Sigmoid colon (tissue), 6 donors: ENCODE measurements at regions not wholly inside any gene's neighbourhood (a gene's known extent, or its start where the extent isn't known, plus 50 kb on each side); places are given as distances from the start of the nearest gene placed in this dataset.
A peak's percentile ranks its signal among the peaks of the same experiment; 100 is the strongest.

ENCODE experiments used
- DNase-seq: peaks from one replicate; pipeline ENCODE4 v3.0.0-alpha.2; 2019
- H3K27ac ChIP-seq, 4 donors: fragments of 200-600 bp; sonication (generic); one replicate each; pipeline ENCODE4 v1.5.1; 2016 to 2019; ENCODE audit warnings: mild to moderate bottlenecking in 1 of 4
- H3K27me3 ChIP-seq, 3 donors: fragments of 200-600 bp; sonication (generic); one replicate each; pipeline ENCODE4 v1.5.1; 2019; ENCODE audit warnings: mild to moderate bottlenecking in 1 of 3
- H3K36me3 ChIP-seq, 4 donors: fragments of 200-600 bp; sonication (generic); one replicate each; pipeline ENCODE4 v1.5.1; 2016 to 2019
- H3K4me1 ChIP-seq, 4 donors: fragments of 200-600 bp; sonication (generic); one replicate each; pipeline ENCODE4 v1.5.1; 2017 to 2019
- H3K4me3 ChIP-seq, 4 donors: fragments of 200-600 bp; sonication (generic); one replicate each; pipeline ENCODE4 v1.5.1; 2017 to 2019; ENCODE audit warnings: mild to moderate bottlenecking in 2 of 4, moderate library complexity in 1 of 4
- H3K9me3 ChIP-seq, 4 donors: fragments of 200-600 bp in 3 of 4; sonication (generic) in 3 of 4; one replicate each; pipeline versions ENCODE4 v1.5.1 to v1.6.1; 2013 to 2019
- EP300 ChIP-seq, 4 donors: sonication (generic); formaldehyde crosslinking; IDR thresholded peaks; one replicate each; pipeline ENCODE4 v1.6.1; 2017; ENCODE audit warnings: antibody characterized with exemption in 4 of 4
- POLR2A ChIP-seq, 2 donors: fragments of 450-650 bp; IDR thresholded peaks; one replicate each; pipeline ENCODE4 v1.6.1; 2016; ENCODE audit warnings: antibody characterized with exemption in 2 of 2, mild to moderate bottlenecking in 2 of 2, moderate library complexity in 2 of 2
- POLR2AphosphoS5 ChIP-seq, 4 donors: sonication (generic); formaldehyde crosslinking; IDR thresholded peaks; one replicate each; pipeline ENCODE4 v1.6.1; 2017; ENCODE audit warnings: antibody characterized with exemption in 4 of 4
- WGBS, 2 donors: extraction: QIAGEN DNeasy Blood & Tissue Kit; methylation state at CpG; one replicate each; pipeline ENCODE4 v1.1.7; 2013; 5-methylcytosine and 5-hydroxymethylcytosine counted together
- intact Hi-C: fragments of 100-400 bp; cut with DNase I; formaldehyde crosslinking; loops from one replicate; pipeline ENCODE4 v1.15.1; 2023
- TF ChIP-seq, protein P1 (sequence below), 4 experiments: fragments of 450-650 bp in 3 of 4; fragments of 200-600 bp in 1 of 4; IDR thresholded peaks; one replicate each; pipeline ENCODE4 v1.5.1; 2016 to 2019; ENCODE audit warnings: antibody characterized with exemption in 4 of 4, mild to moderate bottlenecking in 3 of 4, moderate library complexity in 2 of 4
- donor health status: healthy with polysubstance abuse.
- donor health status: healthy.

DNA sequence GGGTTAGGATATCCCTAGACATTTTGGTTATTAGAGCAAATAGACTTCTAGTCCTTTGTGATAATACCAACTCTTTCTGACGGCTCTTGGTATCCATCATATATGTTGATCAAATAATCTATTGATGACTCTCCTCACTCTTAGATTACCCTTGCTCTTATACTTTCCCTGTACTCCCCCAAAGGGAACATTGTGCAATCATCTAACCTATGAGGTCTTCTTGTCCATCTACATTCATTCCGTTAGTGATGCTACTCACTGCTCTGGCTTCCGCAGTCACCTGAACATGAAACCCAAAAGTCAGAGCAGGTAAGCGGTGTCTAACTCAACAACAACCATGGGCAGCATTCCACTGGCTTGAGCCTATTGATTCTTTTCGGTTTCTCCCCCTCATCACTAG, 223.7 kb upstream of the SALL1 start:
- DNase-seq = no peak
- Histone ChIP-seq H3K27me3 (no peaks in the 10 kb centered on the region), H3K27ac (no peak overlapping the region), H3K4me1 (no peaks in the 10 kb centered on the region), H3K9me3 (no peaks in the 10 kb centered on the region), H3K36me3 (no peaks in the 10 kb centered on the region), H3K4me3 (no peak overlapping the region)
- WGBS, 2 donors = 90 to 93% methylated on average over 5 of the region's 5 CpGs
- TF ChIP-seq, protein P1, sequence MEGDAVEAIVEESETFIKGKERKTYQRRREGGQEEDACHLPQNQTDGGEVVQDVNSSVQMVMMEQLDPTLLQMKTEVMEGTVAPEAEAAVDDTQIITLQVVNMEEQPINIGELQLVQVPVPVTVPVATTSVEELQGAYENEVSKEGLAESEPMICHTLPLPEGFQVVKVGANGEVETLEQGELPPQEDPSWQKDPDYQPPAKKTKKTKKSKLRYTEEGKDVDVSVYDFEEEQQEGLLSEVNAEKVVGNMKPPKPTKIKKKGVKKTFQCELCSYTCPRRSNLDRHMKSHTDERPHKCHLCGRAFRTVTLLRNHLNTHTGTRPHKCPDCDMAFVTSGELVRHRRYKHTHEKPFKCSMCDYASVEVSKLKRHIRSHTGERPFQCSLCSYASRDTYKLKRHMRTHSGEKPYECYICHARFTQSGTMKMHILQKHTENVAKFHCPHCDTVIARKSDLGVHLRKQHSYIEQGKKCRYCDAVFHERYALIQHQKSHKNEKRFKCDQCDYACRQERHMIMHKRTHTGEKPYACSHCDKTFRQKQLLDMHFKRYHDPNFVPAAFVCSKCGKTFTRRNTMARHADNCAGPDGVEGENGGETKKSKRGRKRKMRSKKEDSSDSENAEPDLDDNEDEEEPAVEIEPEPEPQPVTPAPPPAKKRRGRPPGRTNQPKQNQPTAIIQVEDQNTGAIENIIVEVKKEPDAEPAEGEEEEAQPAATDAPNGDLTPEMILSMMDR (IDR thresholded peaks at IDR 0.05) = no peak
- no peak for TF ChIP-seq POLR2A (IDR thresholded peaks at IDR 0.05)
- TF ChIP-seq POLR2AphosphoS5 (IDR thresholded peaks at IDR 0.05) = no peak
- no peak for TF ChIP-seq EP300 (IDR thresholded peaks at IDR 0.05)
- intact Hi-C loops = no loop called here

DNA sequence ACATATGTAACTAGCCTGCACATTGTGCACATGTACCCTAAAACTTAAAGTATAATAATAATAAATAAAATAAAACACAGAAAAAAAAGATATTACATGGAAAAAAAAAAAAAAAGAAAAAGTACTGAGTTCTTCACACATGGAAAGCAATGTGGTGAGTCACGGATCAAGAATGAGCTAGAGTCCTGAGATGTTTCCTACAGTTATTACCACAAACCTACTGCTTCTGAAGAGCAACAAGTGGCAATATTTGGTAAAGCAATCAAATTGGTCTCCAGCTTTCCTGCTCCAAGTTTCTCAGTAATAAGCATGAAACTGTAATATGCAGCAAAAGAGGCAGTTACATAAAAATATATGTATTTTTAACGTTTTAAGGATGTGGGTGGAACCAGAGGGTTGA, 223.3 kb upstream of the SALL1 start:
- WGBS, 2 donors = 85 to 87% methylated on average over 2 of the region's 2 CpGs
- Histone ChIP-seq H3K4me1 (no peaks in the 10 kb centered on the region), H3K9me3 (no peaks in the 10 kb centered on the region), H3K36me3 (no peaks in the 10 kb centered on the region), H3K27ac (no peak overlapping the region), H3K27me3 (no peaks in the 10 kb centered on the region), H3K4me3 (no peak overlapping the region)
- intact Hi-C loops = no loop called here
- TF ChIP-seq EP300 (IDR thresholded peaks at IDR 0.05) = no peak
- TF ChIP-seq, protein P1 (IDR thresholded peaks at IDR 0.05) = no peak
- no peak for TF ChIP-seq POLR2AphosphoS5 (IDR thresholded peaks at IDR 0.05)
- TF ChIP-seq POLR2A (IDR thresholded peaks at IDR 0.05) = no peak
- no peak for DNase-seq

DNA sequence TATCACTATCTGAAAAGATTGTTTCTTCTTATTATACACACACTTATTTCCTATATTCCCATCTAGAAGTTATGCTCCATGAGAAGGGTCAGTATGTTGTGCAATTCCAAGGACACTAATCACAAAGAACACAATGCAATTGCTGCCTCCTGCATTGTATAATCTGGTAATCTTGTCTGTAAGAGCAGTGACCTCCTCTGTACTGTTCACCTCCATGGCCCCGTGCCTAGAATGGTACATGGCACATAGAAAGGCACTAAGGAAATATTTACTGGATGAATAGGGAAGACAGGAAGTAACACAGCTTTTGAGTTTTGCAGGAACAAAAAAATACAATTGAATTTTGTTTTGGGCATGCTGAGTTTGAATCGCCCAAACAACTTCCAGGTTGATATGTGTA, 214.6 kb upstream of the SALL1 start:
- Histone ChIP-seq H3K27me3 (no peaks in the 10 kb centered on the region), H3K4me1 (no peaks in the 10 kb centered on the region), H3K9me3 (no peaks in the 10 kb centered on the region), H3K4me3 (no peak overlapping the region), H3K27ac (no peak overlapping the region), H3K36me3 (no peaks in the 10 kb centered on the region)
- intact Hi-C loops = no loop called here
- DNase-seq = no peak
- TF ChIP-seq POLR2AphosphoS5 (IDR thresholded peaks at IDR 0.05) = no peak
- no peak for TF ChIP-seq EP300 (IDR thresholded peaks at IDR 0.05)
- TF ChIP-seq, protein P1 (IDR thresholded peaks at IDR 0.05) = no peak
- TF ChIP-seq POLR2A (IDR thresholded peaks at IDR 0.05) = no peak
- WGBS, 2 donors = 62 to 76% methylated on average over 2 of the region's 2 CpGs

DNA sequence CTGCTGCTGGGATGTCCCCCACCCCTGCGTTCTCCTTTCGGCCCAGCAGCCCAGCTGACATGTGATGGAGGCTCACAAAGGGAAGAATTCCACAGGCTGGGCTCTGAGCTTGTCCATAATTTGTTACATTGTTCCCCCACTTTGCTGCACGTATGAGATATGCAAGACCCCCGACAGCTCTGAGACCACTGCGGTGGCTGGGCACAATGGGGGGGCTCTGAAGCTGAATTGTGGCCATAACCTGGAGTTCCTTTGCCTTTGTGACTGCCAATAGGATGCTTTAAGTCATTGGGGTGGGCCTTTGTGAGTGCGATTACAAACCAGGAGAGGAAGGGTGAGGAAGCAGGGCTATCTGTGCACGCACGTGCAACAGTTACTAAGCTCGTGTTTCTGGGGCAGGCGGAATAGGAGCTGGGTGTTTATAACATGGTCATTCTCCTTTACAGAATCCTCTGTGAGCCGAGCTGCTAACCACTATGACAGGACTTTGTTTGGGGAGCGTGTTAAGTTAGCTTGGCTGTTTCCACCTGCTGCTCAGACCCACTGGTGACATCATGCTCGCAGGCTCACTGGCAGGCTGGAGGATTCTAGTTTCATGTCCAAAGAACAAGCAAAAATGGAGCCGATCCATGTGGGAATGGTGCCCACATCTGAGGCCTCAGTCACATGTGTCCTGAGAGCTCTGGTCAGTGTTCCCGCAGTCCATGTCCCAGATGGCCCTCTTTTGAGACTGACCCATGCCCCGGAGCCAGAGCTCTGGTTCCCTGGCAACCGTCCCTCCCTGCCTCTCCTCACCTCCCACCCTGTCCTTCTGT, 208.3 kb upstream of the SALL1 start:
- Histone ChIP-seq H3K27ac (no peak overlapping the region), H3K27me3 (no peaks in the 10 kb centered on the region), H3K9me3 (no peaks in the 10 kb centered on the region), H3K4me1 (peaks cover 0 to 7% (median 0%) of the 10 kb centered on the region in 4 donors), H3K36me3 (no peaks in the 10 kb centered on the region), H3K4me3 (no peak overlapping the region)
- intact Hi-C loops = no loop called here
- peak; percentile 75 for DNase-seq
- TF ChIP-seq POLR2A (IDR thresholded peaks at IDR 0.05) = no peak
- TF ChIP-seq, protein P1 (IDR thresholded peaks at IDR 0.05) = no peak
- TF ChIP-seq POLR2AphosphoS5 (IDR thresholded peaks at IDR 0.05) = no peak
- no peak for TF ChIP-seq EP300 (IDR thresholded peaks at IDR 0.05)
- WGBS, 2 donors = 61 to 62% methylated on average over 17 of the region's 17 CpGs

DNA sequence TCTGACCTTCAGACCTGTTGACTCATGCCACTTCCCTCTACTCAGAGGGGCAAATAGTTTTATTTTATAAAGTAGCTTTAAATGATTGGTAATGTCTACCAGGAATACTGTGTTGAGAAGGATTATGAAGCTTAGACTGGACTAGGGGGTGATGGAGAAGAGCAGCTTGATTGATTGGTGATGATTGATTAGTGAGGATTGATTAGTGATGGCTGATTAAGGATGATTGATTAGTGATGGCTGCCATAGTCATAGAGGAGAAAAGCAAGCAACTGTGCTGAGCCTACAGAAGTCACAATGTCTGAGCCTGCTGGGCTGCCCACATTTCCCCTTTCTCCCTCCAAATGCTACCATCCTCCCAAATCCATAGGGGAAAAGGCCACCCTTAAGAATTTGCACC, 206.8 kb upstream of the SALL1 start:
- TF ChIP-seq POLR2A (IDR thresholded peaks at IDR 0.05) = no peak
- TF ChIP-seq EP300 (IDR thresholded peaks at IDR 0.05) = no peak
- TF ChIP-seq, protein P1 (IDR thresholded peaks at IDR 0.05) = no peak
- TF ChIP-seq POLR2AphosphoS5 (IDR thresholded peaks at IDR 0.05) = no peak
- DNase-seq = no peak
- Histone ChIP-seq H3K4me1 (peaks cover 0 to 7% (median 0%) of the 10 kb centered on the region in 4 donors), H3K27ac (no peak overlapping the region), H3K9me3 (no peaks in the 10 kb centered on the region), H3K27me3 (no peaks in the 10 kb centered on the region), H3K4me3 (no peak overlapping the region), H3K36me3 (no peaks in the 10 kb centered on the region)
- intact Hi-C loops = no loop called here
